ENCODE measurements at regions not wholly inside any gene's neighbourhood (a gene's known extent, or its start where the extent isn't known, plus 50 kb on each side); places are given as distances from the start of the nearest gene placed in this dataset.

- TF ChIP-seq SMC3 (IDR thresholded peaks at IDR 0.05; ENCODE audit: low read depth, low read length) (no peak), FOXM1 (IDR thresholded peaks at IDR 0.05; ENCODE audit: low read depth) (no peak)
- TF ChIP-seq, protein P1, sequence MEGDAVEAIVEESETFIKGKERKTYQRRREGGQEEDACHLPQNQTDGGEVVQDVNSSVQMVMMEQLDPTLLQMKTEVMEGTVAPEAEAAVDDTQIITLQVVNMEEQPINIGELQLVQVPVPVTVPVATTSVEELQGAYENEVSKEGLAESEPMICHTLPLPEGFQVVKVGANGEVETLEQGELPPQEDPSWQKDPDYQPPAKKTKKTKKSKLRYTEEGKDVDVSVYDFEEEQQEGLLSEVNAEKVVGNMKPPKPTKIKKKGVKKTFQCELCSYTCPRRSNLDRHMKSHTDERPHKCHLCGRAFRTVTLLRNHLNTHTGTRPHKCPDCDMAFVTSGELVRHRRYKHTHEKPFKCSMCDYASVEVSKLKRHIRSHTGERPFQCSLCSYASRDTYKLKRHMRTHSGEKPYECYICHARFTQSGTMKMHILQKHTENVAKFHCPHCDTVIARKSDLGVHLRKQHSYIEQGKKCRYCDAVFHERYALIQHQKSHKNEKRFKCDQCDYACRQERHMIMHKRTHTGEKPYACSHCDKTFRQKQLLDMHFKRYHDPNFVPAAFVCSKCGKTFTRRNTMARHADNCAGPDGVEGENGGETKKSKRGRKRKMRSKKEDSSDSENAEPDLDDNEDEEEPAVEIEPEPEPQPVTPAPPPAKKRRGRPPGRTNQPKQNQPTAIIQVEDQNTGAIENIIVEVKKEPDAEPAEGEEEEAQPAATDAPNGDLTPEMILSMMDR (IDR thresholded peaks at IDR 0.05): no peak
These were observed 133.8 kb upstream of the TRPC6 start for GRCh38 chr11:101717619-101718018.

All from SK-N-SH (cell line).